HG03439 (cell line): ENCODE measurements at regions not wholly inside any gene's neighbourhood (a gene's known extent, or its start where the extent isn't known, plus 50 kb on each side); places are given as distances from the start of the nearest gene placed in this dataset.

ENCODE experiments used
- ATAC-seq: cut with Tn5 transposase; IDR thresholded peaks from one replicate; pipeline ENCODE4 v1.9.1; 2021; ENCODE audit warnings: mild to moderate bottlenecking, moderate library complexity; ENCODE audit not compliant: unreplicated experiment

- no peak for ATAC-seq
Observed at GRCh38 chr17:79298799-79299198, 224.2 kb downstream of the ENGASE start.

- no peak for ATAC-seq
Observed at GRCh38 chr17:79296243-79296642, 221.6 kb downstream of the ENGASE start.

- ATAC-seq: no peak
Observed at GRCh38 chr17:79295307-79295706, 220.7 kb downstream of the ENGASE start.

GRCh38 chr17:79294459-79295071 lies 219.9 kb downstream of the ENGASE start:
- ATAC-seq: no peak

GRCh38 chr17:79292501-79292900 lies 217.9 kb downstream of the ENGASE start:
- no peak for ATAC-seq

- no peak for ATAC-seq
Observed at GRCh38 chr17:79291391-79291790, 216.8 kb downstream of the ENGASE start.

GRCh38 chr17:79290726-79291125 lies 216.1 kb downstream of the ENGASE start:
- ATAC-seq: no peak

- no peak for ATAC-seq
Observed at GRCh38 chr17:79288950-79289349, 214.3 kb downstream of the ENGASE start.

- no peak for ATAC-seq
Observed at GRCh38 chr17:79286440-79286839, 211.8 kb downstream of the ENGASE start.

GRCh38 chr17:79285973-79286372 lies 211.3 kb downstream of the ENGASE start:
- no peak for ATAC-seq

GRCh38 chr17:79282294-79282693 lies 207.7 kb downstream of the ENGASE start:
- no peak for ATAC-seq

GRCh38 chr17:79281803-79282202 lies 207.2 kb downstream of the ENGASE start:
- no peak for ATAC-seq

- no peak for ATAC-seq
Observed at GRCh38 chr17:79280866-79281572, 206.4 kb downstream of the ENGASE start.

- ATAC-seq: no peak
Observed at GRCh38 chr17:79280010-79280409, 205.4 kb downstream of the ENGASE start.

- no peak for ATAC-seq
Observed at GRCh38 chr17:79279320-79279719, 204.7 kb downstream of the ENGASE start.

- no peak for ATAC-seq
Observed at GRCh38 chr17:79276821-79277220, 202.2 kb downstream of the ENGASE start.

- ATAC-seq: no peak
Observed at GRCh38 chr17:79273660-79274059, 199.0 kb downstream of the ENGASE start.

- no peak for ATAC-seq
Observed at GRCh38 chr17:79272666-79273219, 198.1 kb downstream of the ENGASE start.

GRCh38 chr17:79272220-79272619 lies 197.6 kb downstream of the ENGASE start:
- ATAC-seq: no peak

- ATAC-seq: no peak
Observed at GRCh38 chr17:79269620-79270019, 195.0 kb downstream of the ENGASE start.

- ATAC-seq: no peak
Observed at GRCh38 chr17:79263191-79263590, 188.6 kb downstream of the ENGASE start.

GRCh38 chr17:79262624-79263023 lies 188.0 kb downstream of the ENGASE start:
- no peak for ATAC-seq
